ENCODE measurements at regions not wholly inside any gene's neighbourhood (a gene's known extent, or its start where the extent isn't known, plus 50 kb on each side); places are given as distances from the start of the nearest gene placed in this dataset.

DNA sequence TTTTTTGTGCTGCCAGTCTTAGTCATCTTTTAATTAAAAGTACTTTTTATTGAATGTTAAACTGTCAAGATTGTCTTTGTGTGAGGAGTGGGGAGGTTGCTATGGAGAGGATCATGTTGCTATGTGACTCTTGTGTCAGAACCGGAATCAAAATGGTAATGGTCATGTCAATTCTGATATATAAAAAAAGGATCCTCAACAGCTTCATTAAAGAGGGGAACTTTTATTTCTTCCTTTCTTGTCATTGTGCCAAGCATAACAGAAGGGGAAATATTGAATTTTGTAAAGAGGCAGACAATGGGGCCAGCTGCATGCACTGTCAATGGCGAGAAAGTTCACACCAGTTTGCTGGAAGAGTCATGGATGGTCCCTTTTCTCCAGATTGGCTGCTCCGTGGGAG is 564.8 kb downstream of the VRK1 start:
- peaks cover 13% of the 10 kb centered on the region for H3K4me1 ChIP-seq (ENCODE audit: control insufficient read depth, insufficient read depth, low read length)
- no peaks in the 10 kb centered on the region for H3K27me3 ChIP-seq (ENCODE audit: control insufficient read depth, insufficient read depth, low read length)
- no peaks in the 10 kb centered on the region for H3K9me3 ChIP-seq (ENCODE audit: control insufficient read depth, insufficient read depth, low read length)
- no CpG with 5 or more reads among the region's 3 CpGs for WGBS (ENCODE audit: insufficient coverage)
- no peak overlapping the region for H3K4me3 ChIP-seq (ENCODE audit: low read depth, low read length)
- H3K36me3 ChIP-seq (ENCODE audit: control insufficient read depth, insufficient read depth, low read length) = no peaks in the 10 kb centered on the region
- DNase-seq (ENCODE audit: low read depth in 4 of 6, low spot score in 6 of 6) = peak in 2 of 6 donors; percentile 10 to 30
- H3K27ac ChIP-seq (ENCODE audit: low read depth, low read length) = no peak overlapping the region

DNA sequence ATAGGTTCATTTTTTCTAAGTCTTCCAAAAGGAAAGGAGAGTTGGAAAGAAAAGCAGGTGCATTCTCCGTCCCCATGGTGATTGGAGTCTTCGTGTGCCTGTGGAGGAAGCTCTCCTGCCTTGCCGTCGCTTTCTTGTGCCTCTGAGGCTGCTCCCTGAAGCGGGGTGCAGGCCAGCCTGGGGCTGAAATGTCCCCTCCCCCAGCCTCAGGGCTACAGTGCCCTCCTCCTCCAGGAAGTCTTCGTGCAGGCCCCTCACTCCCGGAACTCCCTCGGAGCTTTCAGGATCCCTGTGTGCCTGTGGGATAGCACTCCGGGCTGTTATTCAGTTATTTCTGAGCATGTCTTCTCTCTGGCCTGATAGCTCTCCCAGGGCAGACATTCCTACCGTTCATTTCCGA is 569.2 kb downstream of the VRK1 start:
- no peaks in the 10 kb centered on the region for H3K36me3 ChIP-seq (ENCODE audit: control insufficient read depth, insufficient read depth, low read length)
- no peak for DNase-seq (ENCODE audit: low read depth in 4 of 6, low spot score in 6 of 6)
- H3K9me3 ChIP-seq (ENCODE audit: control insufficient read depth, insufficient read depth, low read length) = no peaks in the 10 kb centered on the region
- 53% methylated on average over 7 of the region's 11 CpGs for WGBS (ENCODE audit: insufficient coverage)
- no peak overlapping the region for H3K27ac ChIP-seq (ENCODE audit: low read depth, low read length)
- no peaks in the 10 kb centered on the region for H3K4me1 ChIP-seq (ENCODE audit: control insufficient read depth, insufficient read depth, low read length)
- H3K27me3 ChIP-seq (ENCODE audit: control insufficient read depth, insufficient read depth, low read length) = no peaks in the 10 kb centered on the region
- H3K4me3 ChIP-seq (ENCODE audit: low read depth, low read length) = no peak overlapping the region

- DNase-seq (ENCODE audit: low read depth in 4 of 6, low spot score in 6 of 6) = no peak
- 87% methylated on average over 6 of the region's 6 CpGs for WGBS (ENCODE audit: insufficient coverage)
- no peaks in the 10 kb centered on the region for H3K4me1 ChIP-seq (ENCODE audit: control insufficient read depth, insufficient read depth, low read length)
- H3K27me3 ChIP-seq (ENCODE audit: control insufficient read depth, insufficient read depth, low read length) = no peaks in the 10 kb centered on the region
- H3K9me3 ChIP-seq (ENCODE audit: control insufficient read depth, insufficient read depth, low read length) = no peaks in the 10 kb centered on the region
- no peaks in the 10 kb centered on the region for H3K36me3 ChIP-seq (ENCODE audit: control insufficient read depth, insufficient read depth, low read length)
- no peak overlapping the region for H3K27ac ChIP-seq (ENCODE audit: low read depth, low read length)
- H3K4me3 ChIP-seq (ENCODE audit: low read depth, low read length) = no peak overlapping the region
Observed at GRCh38 chr14:97367278-97367677, 570.1 kb downstream of the VRK1 start.

DNA sequence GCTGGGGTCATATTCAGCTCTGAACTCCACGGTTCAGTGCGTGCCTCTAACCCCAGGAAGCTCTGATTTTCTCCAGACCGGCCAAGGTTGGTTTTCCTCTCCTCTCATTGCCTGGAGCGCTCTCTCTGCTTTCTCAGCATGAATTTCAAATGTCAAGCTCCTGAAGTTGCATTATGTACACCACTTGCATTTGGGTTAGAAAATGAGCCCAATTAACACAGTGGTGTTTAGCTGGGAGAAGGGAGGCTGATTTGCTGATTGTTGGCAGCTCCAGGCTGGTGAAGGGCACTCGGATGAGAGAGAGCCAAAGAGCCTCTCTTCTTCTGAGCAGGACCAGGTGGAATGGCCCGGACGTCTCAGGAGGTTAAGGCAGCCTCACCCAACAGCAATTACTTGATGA is 570.9 kb downstream of the VRK1 start:
- peak in 2 of 6 donors; percentile 9 to 39 for DNase-seq (ENCODE audit: low read depth in 4 of 6, low spot score in 6 of 6)
- no peaks in the 10 kb centered on the region for H3K27me3 ChIP-seq (ENCODE audit: control insufficient read depth, insufficient read depth, low read length)
- no peaks in the 10 kb centered on the region for H3K4me1 ChIP-seq (ENCODE audit: control insufficient read depth, insufficient read depth, low read length)
- H3K36me3 ChIP-seq (ENCODE audit: control insufficient read depth, insufficient read depth, low read length) = no peaks in the 10 kb centered on the region
- 57% methylated on average over 7 of the region's 7 CpGs for WGBS (ENCODE audit: insufficient coverage)
- no peaks in the 10 kb centered on the region for H3K9me3 ChIP-seq (ENCODE audit: control insufficient read depth, insufficient read depth, low read length)
- no peak overlapping the region for H3K27ac ChIP-seq (ENCODE audit: low read depth, low read length)
- H3K4me3 ChIP-seq (ENCODE audit: low read depth, low read length) = no peak overlapping the region

GRCh38 chr14:97368900-97369564 is 571.9 kb downstream of the VRK1 start:
- no peaks in the 10 kb centered on the region for H3K4me1 ChIP-seq (ENCODE audit: control insufficient read depth, insufficient read depth, low read length)
- H3K27ac ChIP-seq (ENCODE audit: low read depth, low read length) = no peak overlapping the region
- H3K27me3 ChIP-seq (ENCODE audit: control insufficient read depth, insufficient read depth, low read length) = no peaks in the 10 kb centered on the region
- H3K9me3 ChIP-seq (ENCODE audit: control insufficient read depth, insufficient read depth, low read length) = no peaks in the 10 kb centered on the region
- H3K4me3 ChIP-seq (ENCODE audit: low read depth, low read length) = no peak overlapping the region
- H3K36me3 ChIP-seq (ENCODE audit: control insufficient read depth, insufficient read depth, low read length) = no peaks in the 10 kb centered on the region
- no peak for DNase-seq (ENCODE audit: low read depth in 4 of 6, low spot score in 6 of 6)
- WGBS (ENCODE audit: insufficient coverage) = no CpG with 5 or more reads among the region's 5 CpGs

GRCh38 chr14:97369901-97370300 is 572.7 kb downstream of the VRK1 start:
- Histone ChIP-seq H3K36me3 (ENCODE audit: control insufficient read depth, insufficient read depth, low read length) (no peaks in the 10 kb centered on the region), H3K4me3 (ENCODE audit: low read depth, low read length) (no peak overlapping the region), H3K27ac (ENCODE audit: low read depth, low read length) (no peak overlapping the region), H3K27me3 (ENCODE audit: control insufficient read depth, insufficient read depth, low read length) (no peaks in the 10 kb centered on the region), H3K4me1 (ENCODE audit: control insufficient read depth, insufficient read depth, low read length) (no peaks in the 10 kb centered on the region), H3K9me3 (ENCODE audit: control insufficient read depth, insufficient read depth, low read length) (no peaks in the 10 kb centered on the region)
- DNase-seq (ENCODE audit: low read depth in 4 of 6, low spot score in 6 of 6) = no peak
- no CpG with 5 or more reads among the region's 2 CpGs for WGBS (ENCODE audit: insufficient coverage)

DNA sequence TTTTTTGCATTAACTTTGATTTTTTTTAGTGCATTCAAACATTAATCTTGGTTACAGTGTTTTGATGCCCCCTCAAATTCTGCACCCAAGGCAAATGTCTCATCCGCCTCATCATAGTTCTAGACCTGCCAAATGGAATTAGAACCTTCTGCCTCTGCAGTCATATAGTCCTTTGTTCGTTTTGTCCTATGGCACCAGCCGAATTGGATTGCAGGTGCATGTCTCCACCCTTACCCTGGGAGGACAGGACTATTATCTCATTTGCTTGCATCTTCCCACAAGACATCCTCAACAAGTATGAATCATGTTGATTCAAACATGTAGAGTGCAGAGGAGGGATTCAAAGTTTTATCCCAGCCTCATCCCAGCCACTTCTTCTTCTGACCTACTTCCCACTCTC is 579.1 kb downstream of the VRK1 start:
- H3K27ac ChIP-seq (ENCODE audit: low read depth, low read length) = no peak overlapping the region
- 100% methylated on average over 3 of the region's 3 CpGs for WGBS (ENCODE audit: insufficient coverage)
- H3K4me1 ChIP-seq (ENCODE audit: control insufficient read depth, insufficient read depth, low read length) = no peaks in the 10 kb centered on the region
- H3K9me3 ChIP-seq (ENCODE audit: control insufficient read depth, insufficient read depth, low read length) = no peaks in the 10 kb centered on the region
- H3K27me3 ChIP-seq (ENCODE audit: control insufficient read depth, insufficient read depth, low read length) = no peaks in the 10 kb centered on the region
- no peak for DNase-seq (ENCODE audit: low read depth in 4 of 6, low spot score in 6 of 6)
- H3K36me3 ChIP-seq (ENCODE audit: control insufficient read depth, insufficient read depth, low read length) = no peaks in the 10 kb centered on the region
- no peak overlapping the region for H3K4me3 ChIP-seq (ENCODE audit: low read depth, low read length)

GRCh38 chr14:97377550-97377949 is 580.4 kb downstream of the VRK1 start:
- Histone ChIP-seq H3K4me1 (ENCODE audit: control insufficient read depth, insufficient read depth, low read length) (no peaks in the 10 kb centered on the region), H3K9me3 (ENCODE audit: control insufficient read depth, insufficient read depth, low read length) (no peaks in the 10 kb centered on the region), H3K4me3 (ENCODE audit: low read depth, low read length) (no peak overlapping the region), H3K27ac (ENCODE audit: low read depth, low read length) (no peak overlapping the region), H3K36me3 (ENCODE audit: control insufficient read depth, insufficient read depth, low read length) (no peaks in the 10 kb centered on the region), H3K27me3 (ENCODE audit: control insufficient read depth, insufficient read depth, low read length) (no peaks in the 10 kb centered on the region)
- no peak for DNase-seq (ENCODE audit: low read depth in 4 of 6, low spot score in 6 of 6)
- no CpG with 5 or more reads among the region's 5 CpGs for WGBS (ENCODE audit: insufficient coverage)

DNA sequence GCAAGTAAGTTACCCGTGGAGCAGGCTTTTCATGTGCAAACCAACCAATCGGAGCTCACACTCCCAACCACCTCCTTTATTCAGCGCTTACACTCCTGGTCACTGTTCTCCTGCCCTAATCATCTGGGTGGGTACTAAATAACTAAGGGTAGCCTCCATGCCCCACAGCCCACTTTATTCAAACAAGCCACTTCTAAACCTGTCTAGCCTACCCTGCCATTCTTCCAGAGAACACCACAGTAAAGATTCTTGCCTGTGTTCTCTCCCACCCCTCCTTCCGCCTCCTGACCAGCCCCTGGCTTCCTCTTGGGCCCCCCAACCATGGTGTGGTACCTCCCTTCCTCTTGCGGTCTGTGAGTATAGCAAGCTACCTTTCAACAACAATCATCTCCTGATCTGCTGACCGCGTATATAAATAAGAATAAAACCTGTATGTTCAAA is 581.9 kb downstream of the VRK1 start:
- Histone ChIP-seq H3K9me3 (ENCODE audit: control insufficient read depth, insufficient read depth, low read length) (no peaks in the 10 kb centered on the region), H3K27ac (ENCODE audit: low read depth, low read length) (no peak overlapping the region), H3K4me3 (ENCODE audit: low read depth, low read length) (no peak overlapping the region), H3K27me3 (ENCODE audit: control insufficient read depth, insufficient read depth, low read length) (no peaks in the 10 kb centered on the region), H3K4me1 (ENCODE audit: control insufficient read depth, insufficient read depth, low read length) (no peaks in the 10 kb centered on the region), H3K36me3 (ENCODE audit: control insufficient read depth, insufficient read depth, low read length) (no peaks in the 10 kb centered on the region)
- WGBS (ENCODE audit: insufficient coverage) = 75% methylated on average over 2 of the region's 7 CpGs
- DNase-seq (ENCODE audit: low read depth in 4 of 6, low spot score in 6 of 6) = no peak

DNA sequence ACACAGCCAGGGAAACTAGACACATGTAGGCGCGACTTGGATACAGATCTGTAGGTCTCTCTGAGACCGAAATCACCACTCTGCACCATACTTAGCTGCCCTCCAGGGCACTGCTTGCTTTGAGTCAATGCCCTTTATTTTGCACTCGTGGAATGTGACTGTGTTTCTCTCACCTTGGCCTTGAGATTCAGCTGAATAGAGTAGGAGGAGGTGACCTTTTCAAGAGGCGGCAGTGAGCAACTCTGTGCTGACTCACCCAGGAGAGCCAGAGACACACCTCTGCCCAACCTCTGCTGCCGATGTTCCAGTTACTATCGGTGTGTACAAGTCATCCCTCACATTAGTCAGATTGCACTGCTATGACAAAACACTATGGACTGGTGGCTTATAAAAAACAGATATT is 583.4 kb downstream of the VRK1 start:
- WGBS (ENCODE audit: insufficient coverage) = 97% methylated on average over 3 of the region's 7 CpGs
- Histone ChIP-seq H3K4me3 (ENCODE audit: low read depth, low read length) (no peak overlapping the region), H3K9me3 (ENCODE audit: control insufficient read depth, insufficient read depth, low read length) (no peaks in the 10 kb centered on the region), H3K4me1 (ENCODE audit: control insufficient read depth, insufficient read depth, low read length) (no peaks in the 10 kb centered on the region), H3K36me3 (ENCODE audit: control insufficient read depth, insufficient read depth, low read length) (no peaks in the 10 kb centered on the region), H3K27me3 (ENCODE audit: control insufficient read depth, insufficient read depth, low read length) (no peaks in the 10 kb centered on the region), H3K27ac (ENCODE audit: low read depth, low read length) (no peak overlapping the region)
- DNase-seq (ENCODE audit: low read depth in 4 of 6, low spot score in 6 of 6) = no peak

Measured in spinal cord (tissue), 9 donors.